ENCODE measurements at regions not wholly inside any gene's neighbourhood (a gene's known extent, or its start where the extent isn't known, plus 50 kb on each side); places are given as distances from the start of the nearest gene placed in this dataset.
"Not testable (repeated sequence)": the region's sequence is repeated elsewhere in the genome, so short reads cannot be mapped to it uniquely, and the experiment has no call there.

DNA sequence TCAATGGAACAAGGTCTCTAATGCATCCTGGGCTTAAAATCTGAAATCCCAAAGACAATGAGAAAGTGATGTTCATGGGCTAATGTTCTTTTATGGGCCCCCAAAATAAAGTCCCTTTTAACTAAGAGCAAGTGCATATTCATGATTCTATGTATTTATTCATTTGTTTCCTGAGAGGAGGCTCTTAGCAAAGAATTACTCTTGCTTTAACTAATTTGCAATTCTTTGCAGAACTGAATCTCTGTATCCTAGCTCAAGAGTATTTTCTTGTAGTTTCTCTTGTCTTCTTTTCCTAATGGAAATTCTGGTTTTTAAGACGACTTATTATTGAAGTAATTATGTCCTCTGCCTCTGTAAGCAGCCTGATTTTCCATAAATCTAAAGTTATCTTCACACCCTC, 202.2 kb upstream of the TP63 start:
- no peak for DNase-seq
- Histone ChIP-seq H3K4me1 (ENCODE audit: low read depth) (no peaks in the 10 kb centered on the region), H3K9me3 (no peaks in the 10 kb centered on the region), H3K4me3 (no peak overlapping the region), H3K36me3 (ENCODE audit: low read depth) (no peaks in the 10 kb centered on the region)
- intact Hi-C loops (cut with DNase I, micrococcal nuclease), result no loop called here
- TF ChIP-seq, protein P1, sequence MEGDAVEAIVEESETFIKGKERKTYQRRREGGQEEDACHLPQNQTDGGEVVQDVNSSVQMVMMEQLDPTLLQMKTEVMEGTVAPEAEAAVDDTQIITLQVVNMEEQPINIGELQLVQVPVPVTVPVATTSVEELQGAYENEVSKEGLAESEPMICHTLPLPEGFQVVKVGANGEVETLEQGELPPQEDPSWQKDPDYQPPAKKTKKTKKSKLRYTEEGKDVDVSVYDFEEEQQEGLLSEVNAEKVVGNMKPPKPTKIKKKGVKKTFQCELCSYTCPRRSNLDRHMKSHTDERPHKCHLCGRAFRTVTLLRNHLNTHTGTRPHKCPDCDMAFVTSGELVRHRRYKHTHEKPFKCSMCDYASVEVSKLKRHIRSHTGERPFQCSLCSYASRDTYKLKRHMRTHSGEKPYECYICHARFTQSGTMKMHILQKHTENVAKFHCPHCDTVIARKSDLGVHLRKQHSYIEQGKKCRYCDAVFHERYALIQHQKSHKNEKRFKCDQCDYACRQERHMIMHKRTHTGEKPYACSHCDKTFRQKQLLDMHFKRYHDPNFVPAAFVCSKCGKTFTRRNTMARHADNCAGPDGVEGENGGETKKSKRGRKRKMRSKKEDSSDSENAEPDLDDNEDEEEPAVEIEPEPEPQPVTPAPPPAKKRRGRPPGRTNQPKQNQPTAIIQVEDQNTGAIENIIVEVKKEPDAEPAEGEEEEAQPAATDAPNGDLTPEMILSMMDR (IDR thresholded peaks at IDR 0.05), result no peak
- ATAC-seq, result no peak

DNA sequence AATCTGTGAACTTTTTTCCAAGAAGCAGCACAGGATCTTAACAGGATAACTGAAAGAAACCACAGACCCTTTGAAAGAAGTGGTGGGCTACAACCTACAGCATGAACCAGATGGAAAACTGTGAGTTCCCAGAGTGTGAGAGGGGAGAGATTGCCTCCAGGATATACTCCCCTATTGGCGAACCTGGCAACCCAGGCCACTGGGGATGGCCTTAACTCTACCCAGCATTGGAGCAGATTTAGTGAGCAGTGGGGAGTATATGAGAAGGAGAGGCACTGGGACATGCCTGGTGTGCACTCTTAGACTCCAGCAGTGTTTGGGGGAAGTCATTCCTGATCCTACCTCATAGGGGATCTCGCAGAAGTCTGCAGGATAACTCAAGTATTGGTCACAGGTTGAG, 201.0 kb upstream of the TP63 start:
- Histone ChIP-seq H3K4me3 (no peak overlapping the region), H3K36me3 (ENCODE audit: low read depth) (no peaks in the 10 kb centered on the region), H3K4me1 (ENCODE audit: low read depth) (no peaks in the 10 kb centered on the region), H3K9me3 (no peaks in the 10 kb centered on the region)
- DNase-seq, result no peak
- TF ChIP-seq, protein P1 (IDR thresholded peaks at IDR 0.05), result no peak
- intact Hi-C loops (cut with DNase I, micrococcal nuclease), result no loop called here
- ATAC-seq, result no peak

DNA sequence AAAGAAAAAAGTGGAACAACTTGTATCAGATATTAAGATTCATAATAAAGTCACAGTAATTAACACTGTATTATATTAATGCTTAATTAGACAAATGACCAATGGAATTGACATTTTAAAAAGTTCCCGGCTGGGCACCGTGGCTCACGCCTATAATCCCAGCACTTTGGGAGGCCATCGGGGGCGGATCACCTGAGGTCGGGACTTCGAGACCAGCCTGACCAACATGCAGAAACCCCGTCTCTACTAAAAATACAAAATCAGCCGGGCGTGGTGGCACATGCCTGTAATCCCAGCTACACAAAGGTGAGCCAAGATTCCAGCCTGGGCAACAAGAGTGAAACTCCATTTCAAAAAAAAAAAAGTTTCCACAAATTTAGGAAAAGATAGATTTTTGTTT, 188.9 kb upstream of the TP63 start:
- ATAC-seq; intact Hi-C loops (cut with DNase I, micrococcal nuclease); H3K36me3 ChIP-seq (ENCODE audit: low read depth); DNase-seq; H3K4me3 ChIP-seq; H3K9me3 ChIP-seq; H3K4me1 ChIP-seq (ENCODE audit: low read depth): not testable (repeated sequence)

DNA sequence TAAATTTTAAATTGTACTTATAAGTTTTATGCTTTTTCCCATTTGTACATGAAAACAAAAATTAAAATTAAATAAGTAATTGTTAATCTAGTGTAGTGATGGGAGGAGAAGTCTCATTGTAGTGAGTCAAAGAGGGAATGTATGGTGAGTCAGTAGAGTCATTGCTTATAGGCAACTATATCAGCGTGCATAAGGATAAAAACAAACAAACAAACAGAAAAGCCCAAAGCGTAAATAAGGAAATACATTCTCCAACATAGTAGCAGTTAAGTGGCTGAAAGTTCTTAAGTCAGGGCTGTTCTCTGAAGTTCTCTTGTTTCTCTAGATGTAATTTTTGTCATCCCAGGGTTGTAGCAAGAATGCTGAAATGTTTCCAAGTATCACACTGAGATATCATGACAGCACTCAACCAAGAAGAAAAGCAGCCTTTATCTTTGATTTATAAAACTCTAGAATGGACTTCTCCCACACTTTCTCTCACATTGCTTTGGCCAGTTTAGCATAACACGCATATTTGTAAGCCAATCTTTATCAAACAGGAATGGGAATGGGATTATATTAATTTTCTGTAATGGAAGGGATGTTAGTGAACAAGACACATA, 184.1 kb upstream of the TP63 start:
- no peak for ATAC-seq

DNA sequence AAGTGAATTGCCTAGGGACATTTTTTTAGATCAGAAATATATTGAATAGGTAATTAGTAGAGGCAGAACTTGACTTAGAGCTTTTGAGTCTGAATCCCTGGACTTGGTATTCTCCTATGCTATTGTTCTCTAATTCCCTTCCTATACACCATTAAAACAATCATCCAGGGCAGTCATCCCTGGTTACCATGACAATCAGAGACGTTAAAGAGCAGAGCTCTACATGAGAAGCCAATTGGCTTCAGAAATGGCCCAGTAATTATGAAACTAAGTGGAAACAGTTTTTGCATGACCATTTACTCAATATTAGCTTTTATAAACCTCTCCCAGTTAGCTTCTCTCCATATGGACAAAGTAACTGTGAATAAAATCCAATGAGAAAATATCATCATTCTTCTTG, 182.1 kb upstream of the TP63 start:
- TF ChIP-seq, protein P1 (IDR thresholded peaks at IDR 0.05), result no peak
- no peak for ATAC-seq
- intact Hi-C loops (cut with DNase I, micrococcal nuclease), result no loop called here
- Histone ChIP-seq H3K36me3 (ENCODE audit: low read depth) (no peaks in the 10 kb centered on the region), H3K4me3 (no peak overlapping the region), H3K9me3 (no peaks in the 10 kb centered on the region), H3K4me1 (ENCODE audit: low read depth) (no peaks in the 10 kb centered on the region)
- no peak for DNase-seq

More for the DNA sequence above, 184.1 kb upstream of the TP63 start:
- H3K36me3 ChIP-seq (ENCODE audit: low read depth), result no peaks in the 10 kb centered on the region
- intact Hi-C loops (cut with DNase I, micrococcal nuclease), result no loop called here
- H3K4me3 ChIP-seq, result no peak overlapping the region
- no peaks in the 10 kb centered on the region for H3K4me1 ChIP-seq (ENCODE audit: low read depth)
- TF ChIP-seq, protein P1 (IDR thresholded peaks at IDR 0.05), result no peak
- no peak for DNase-seq
- H3K9me3 ChIP-seq, result no peaks in the 10 kb centered on the region

DNA sequence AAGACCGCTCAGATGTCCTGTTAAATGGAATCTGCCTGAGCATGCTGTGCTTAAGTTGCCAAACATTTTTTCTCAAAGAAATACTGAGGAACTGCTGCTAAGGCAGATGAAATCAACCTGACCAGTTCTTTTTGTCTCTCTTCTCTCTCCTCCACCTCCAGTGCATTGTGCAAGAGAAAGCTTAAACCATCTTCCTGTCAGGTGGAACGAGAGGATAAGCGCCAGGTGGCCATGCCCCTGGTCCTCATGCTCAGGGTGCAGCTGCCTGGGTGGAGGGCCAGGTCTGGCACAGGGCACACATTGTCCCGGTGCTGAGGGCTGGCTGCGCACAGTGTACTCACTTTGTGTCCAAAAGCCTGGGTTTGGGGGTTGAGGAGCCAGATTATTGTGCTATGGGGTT, 176.2 kb upstream of the TP63 start:
- Histone ChIP-seq H3K4me1 (ENCODE audit: low read depth) (no peaks in the 10 kb centered on the region), H3K9me3 (no peaks in the 10 kb centered on the region), H3K4me3 (no peak overlapping the region), H3K36me3 (ENCODE audit: low read depth) (no peaks in the 10 kb centered on the region)
- intact Hi-C loops (cut with DNase I, micrococcal nuclease), result no loop called here
- DNase-seq (no peak), ATAC-seq (no peak)
- TF ChIP-seq, protein P1 (IDR thresholded peaks at IDR 0.05), result no peak
